Activated CD4-positive, alpha-beta T cell treated with anti-CD3 and anti-CD28 coated beads, Interleukin-2, amount 50 U/mL, for 48 hours (primary cell): ENCODE measurements at regions not wholly inside any gene's neighbourhood (a gene's known extent, or its start where the extent isn't known, plus 50 kb on each side); places are given as distances from the start of the nearest gene placed in this dataset.
"Not testable (repeated sequence)": the region's sequence is repeated elsewhere in the genome, so short reads cannot be mapped to it uniquely, and the experiment has no call there.

ENCODE experiments used
- DNase-seq, 2 experiments: peaks; one replicate each; pipeline ENCODE4 v3.0.0-alpha.2; 2020

DNA sequence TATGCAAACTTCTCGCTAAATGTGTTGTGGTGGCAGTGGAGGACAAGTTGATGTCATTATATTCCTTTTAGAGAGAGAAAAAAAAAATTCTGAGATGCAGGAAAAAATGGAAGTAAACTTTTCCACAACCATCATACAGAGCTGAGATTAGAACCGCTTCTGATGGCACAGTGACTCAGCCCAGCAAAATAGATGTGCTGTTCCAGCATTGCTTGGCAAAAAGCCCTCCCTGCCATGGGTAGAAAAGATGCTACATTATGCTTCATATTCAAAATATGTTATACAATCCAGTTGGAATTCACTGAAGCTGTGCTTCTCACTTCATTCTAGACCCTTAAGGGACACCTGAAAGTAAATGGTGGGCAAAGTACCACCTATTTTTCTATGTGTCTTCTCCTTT is 1047.6 kb upstream of the FANCL start:
- DNase-seq: no peak

DNA sequence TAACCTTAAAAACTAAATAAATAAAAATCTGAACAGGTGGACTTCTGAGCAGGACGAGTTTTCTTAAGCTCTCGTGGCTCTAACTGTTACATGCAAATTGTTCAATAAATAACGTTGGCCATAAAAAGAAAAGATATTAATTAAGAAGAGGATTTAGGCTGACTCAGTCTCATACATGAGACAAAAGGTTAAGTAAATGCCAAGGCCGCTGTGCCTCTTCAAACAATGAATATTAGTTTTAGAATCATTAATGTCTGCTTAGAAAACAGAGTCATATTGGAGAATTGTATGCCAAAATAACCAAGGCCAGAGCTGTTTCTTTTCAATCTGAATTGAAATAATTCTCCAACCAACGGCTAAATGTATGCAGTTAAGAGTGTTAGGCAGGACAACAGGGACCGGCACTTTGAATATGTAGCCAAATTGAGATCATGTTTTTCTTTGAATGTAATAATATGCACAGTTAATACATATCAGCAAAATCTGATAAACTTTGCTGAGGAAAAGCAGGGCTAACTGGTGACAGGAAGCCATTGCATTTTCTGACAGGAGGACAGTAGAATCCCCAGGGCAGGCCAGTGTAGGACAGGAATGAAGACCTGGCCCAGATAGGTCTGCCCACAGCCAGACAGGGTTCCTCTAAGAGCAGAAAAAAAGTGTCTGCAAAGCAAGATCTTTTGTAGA is 1041.4 kb upstream of the FANCL start:
- no peak for DNase-seq

DNA sequence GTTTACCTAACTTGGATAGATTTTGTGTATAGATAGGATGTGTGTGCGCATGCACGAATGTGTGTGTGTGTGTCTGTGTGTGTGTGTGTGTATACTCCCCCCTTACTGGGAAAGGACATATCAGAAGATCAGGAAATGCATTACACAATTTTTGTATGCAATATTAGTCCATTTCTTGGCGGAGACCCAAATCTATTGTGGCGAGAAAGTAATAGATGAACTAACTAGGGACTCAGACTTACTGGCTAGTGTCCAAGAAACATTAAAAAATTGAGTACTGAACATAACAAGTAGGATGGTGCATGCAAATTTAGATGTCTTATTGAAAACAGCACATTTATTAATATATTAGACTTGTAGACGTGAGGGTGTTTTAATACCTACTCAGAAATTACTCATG is 1036.5 kb upstream of the FANCL start:
- DNase-seq: no peak

DNA sequence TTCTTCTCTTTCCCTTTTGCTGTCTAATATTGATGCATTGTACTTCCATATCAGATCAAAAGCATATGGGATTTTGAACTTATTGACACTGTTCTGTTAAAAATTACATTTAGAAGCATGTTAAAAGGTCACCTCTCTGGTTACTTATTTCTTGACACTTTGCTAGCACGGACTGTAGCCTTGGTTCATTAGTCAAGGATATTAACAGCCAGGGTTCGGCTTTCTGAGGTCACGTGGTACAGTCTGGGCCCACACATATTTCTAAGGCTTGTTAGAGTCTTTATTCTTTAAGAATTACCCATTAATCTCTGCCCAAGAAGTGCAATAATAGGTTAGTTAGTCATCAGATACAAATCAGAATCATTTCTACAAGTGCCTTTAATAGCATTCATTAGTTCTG is 1035.8 kb upstream of the FANCL start:
- no peak for DNase-seq

DNA sequence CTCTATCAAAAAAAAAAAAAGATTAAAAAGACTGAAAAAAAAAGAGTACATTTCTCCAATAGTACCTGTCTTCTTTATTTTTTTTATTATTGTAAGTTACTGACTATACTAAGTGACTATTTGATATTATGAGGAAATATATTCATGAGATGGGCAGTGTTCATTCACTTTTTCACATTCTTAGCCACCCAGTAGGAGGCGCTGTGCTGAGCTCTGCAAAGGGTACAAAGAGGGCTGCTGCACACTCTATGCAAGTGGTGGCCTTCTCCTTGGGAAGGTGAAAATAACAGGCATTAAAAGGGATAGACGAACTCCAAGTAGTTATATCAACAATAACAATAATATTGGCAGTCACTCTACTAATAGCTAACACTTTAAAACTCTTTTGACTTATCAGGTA is 1034.9 kb upstream of the FANCL start:
- peak in 1 of 2 experiments; percentile 3 for DNase-seq

DNA sequence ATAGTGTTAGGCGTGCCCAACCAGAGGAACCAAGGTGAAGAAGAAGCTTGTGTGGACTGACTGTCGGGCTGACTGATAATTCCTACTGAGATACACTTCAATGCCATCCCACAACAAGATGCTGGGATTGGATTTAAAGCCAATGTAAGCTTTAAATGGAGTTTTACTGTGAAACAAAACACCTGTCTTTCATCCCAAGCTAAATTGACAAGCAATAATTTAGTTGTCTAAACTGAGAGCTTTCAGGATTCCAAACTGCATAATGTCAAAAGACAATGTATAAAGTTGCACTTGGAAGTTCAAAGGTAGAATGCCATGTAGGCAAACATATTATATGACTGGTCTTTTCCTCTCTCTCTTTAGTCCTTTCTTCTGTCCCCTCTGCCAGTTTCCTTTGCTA is 1025.3 kb upstream of the FANCL start:
- DNase-seq: no peak

DNA sequence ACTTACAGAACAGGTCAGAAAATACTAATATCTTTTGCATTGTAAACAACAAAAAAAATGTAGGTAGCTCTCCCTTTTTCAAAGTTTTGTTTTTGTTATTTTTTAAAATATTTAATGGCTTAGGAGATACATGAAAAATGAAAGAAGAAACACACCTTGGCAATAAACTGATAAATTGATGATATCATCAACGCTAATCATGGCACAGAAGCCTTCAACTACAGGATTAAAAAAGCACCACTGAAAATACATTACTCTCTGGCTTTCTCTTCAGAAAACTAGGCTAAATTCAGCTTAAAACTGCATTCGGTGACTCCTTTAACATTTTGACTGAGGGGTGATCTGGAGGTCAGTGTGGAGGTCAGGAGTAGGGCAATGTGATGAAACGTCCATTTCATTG is 1018.8 kb upstream of the FANCL start:
- DNase-seq: no peak

DNA sequence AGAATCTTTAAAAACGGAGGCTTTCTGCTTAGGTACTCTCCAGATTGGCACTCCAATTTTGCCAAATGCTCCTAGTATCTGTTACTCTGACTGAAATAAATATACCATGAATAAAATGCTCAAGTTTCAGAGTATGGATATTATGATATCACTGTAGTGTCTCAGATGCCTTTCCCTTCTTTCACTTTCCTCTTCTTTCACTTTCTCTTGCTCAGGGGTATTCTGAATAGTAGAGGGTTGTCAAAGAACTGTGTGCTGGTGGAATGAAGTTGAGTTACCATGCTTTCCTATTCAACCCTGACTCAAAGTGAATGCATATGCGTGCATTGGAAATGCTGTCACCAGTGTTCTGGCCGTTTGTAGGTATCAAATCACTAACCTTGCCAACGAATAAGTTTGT is 1015.2 kb upstream of the FANCL start:
- DNase-seq: no peak

DNA sequence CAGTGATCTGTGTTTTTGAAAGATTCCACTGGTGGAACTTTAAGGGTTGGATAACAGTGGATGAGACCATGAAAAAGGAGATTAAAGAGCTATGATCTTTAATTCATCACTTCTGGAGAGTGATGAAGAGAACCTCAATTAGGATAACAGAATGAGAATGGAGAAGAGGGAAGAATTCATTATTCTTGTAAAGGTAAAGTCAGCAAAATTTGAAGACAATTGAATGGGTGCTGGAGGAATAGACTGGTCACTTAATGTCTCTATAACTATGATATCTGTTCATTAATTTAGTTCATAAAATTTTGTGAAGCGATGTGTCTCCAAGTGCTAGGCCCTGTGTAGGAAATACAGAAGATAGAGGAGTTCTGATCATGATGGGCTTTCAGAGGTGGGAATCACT is 1013.2 kb upstream of the FANCL start:
- no peak for DNase-seq

DNA sequence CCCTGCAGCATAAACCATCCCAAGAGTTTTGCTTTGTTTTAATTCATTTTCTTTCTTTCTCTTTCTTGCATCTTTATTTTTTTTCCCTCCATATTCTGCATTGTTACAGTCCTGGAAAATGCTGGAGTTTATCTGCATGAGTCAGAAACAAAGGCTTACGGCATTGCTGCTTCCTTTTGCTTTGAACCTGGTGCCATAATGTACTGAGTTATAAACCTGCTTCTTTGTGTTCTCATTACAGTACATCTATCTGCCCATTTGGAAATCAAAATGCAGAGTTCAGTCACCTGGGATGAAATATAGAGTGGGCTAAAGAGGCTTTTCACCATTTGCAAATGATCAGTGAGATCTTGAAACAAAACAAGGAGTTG is 1009.2 kb upstream of the FANCL start:
- no peak for DNase-seq

DNA sequence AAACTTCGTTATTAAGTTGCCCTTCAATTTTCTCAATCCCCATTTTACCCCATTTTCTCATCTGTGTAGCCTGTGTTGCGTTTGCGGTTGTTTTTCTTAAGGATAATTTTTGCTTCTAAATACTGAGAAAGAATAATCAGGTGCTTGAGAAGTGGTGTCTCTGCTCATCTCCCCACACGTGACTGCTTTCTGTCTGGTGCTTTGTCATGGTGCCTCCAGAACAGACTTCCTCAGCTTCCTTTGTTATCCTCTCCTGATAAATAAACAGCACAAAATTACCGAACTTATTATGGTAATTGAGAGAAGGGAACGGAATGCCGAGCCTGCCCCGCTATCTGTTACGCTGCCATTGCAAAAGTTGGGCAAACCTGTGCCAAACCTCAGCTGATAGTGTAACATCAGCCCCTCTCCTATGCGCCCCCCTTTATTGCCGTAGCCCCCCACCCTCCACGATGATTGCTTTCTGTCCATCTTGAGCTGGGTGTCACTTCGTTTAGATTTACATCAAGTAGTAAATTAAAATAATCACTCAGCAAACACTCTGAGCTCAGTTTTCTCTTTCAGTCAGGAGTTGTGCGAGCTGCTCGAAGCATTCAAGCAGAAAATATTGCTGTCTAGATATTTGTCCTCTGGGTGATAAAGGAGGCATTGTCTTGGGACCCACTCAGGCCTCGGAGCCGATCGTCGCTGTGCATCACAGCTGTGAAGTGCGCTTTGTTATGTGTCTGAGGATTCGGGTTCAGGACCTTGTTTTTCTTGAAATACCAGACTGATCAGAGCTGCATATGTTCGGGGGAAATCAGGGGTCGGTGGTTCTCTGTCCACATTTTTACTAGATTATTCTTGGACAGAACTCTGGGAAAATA is 1008.5 kb upstream of the FANCL start:
- DNase-seq: no peak

DNA sequence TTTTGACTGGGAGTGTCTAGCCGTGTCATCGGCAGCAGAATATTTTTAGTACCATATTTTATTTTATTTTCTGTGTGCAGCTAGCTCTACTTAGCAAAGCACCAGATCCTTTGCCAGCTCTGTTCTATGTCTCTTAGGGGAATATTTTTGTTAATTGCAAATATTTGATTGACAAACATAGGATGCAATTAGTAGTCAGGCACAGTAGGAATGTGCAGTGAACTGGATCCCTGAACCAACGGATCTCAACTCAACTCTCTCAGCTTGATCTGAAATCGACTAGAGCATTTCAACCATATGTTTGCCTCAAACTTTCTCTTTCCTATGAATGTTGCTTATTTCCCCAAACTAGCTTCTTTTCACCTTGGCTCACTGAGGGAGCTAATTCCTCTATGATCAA is 998.0 kb upstream of the FANCL start:
- no peak for DNase-seq

DNA sequence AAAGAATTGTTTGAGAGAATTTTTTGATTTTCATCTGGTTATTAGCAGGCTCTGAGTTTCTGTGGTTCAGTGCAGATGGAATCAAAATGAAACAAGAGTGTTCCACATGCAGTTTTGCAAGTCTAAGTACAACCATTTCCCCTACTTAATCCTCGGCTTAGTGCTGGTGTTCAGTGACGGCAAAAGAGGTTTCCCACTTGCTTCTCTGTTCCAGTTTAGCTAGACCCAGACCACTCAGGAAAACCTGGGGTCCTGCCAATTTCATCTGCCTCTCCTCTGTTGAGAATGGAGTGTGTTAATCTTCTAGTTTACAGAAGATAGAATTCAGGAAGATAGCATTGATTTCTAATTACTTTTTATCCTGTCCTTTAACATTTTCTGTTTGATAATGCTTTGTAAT is 996.2 kb upstream of the FANCL start:
- DNase-seq: no peak

DNA sequence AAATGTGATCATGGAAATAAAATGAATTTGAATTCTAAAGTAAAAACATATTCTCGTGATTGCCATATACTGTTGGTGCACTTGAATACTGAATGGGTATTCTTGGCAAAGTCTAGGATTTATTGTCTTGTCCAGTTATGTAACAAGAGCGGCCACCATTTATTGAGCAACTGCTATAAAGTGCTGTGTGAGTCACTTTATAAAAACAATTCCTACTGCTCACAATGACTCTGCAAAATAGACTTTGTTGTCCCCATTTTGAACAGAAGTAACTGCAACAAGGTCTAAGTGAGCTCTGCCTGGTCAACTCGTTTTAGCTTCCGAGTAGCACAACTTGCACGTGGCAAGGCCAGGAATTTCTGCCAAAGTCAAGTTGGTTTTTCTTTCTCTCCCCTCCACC is 995.6 kb upstream of the FANCL start:
- DNase-seq: no peak

DNA sequence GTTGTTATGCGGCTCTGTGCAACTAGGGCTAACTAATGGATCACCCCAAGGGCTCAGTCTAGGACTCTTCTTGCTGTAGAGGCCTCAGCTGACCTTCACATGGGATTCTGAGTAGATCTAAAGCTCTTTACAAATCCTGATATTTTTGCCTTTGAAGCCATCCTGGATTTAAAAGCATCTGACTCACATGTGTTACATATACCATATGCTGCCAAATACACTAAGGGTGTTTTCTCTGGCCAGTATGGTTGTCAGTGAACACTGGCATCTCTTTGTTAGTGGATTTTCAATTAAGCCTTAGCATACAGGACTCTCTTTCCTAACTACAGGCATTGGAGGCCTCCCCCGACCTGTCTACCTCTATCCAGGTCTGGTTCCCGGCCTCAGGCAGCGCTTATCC is 992.8 kb upstream of the FANCL start:
- DNase-seq: no peak

DNA sequence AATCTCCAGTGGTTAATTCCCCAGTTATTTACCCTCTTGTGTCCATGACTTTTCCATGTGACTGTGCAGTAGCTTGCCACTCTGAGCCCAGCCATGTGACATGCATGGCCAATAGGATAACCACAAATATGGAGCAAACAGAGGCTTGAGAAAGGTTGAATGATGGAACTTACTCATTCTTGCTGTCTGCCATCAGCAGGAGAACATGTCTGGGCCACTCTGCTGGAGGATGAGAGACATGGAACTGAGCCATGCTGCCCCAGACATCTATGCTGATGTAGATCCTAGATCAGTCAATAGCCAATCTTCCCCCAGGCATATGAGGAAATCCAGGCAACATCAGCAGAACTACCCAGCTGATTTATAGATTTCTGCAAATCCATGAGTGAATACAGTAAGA is 992.3 kb upstream of the FANCL start:
- DNase-seq: no peak

DNA sequence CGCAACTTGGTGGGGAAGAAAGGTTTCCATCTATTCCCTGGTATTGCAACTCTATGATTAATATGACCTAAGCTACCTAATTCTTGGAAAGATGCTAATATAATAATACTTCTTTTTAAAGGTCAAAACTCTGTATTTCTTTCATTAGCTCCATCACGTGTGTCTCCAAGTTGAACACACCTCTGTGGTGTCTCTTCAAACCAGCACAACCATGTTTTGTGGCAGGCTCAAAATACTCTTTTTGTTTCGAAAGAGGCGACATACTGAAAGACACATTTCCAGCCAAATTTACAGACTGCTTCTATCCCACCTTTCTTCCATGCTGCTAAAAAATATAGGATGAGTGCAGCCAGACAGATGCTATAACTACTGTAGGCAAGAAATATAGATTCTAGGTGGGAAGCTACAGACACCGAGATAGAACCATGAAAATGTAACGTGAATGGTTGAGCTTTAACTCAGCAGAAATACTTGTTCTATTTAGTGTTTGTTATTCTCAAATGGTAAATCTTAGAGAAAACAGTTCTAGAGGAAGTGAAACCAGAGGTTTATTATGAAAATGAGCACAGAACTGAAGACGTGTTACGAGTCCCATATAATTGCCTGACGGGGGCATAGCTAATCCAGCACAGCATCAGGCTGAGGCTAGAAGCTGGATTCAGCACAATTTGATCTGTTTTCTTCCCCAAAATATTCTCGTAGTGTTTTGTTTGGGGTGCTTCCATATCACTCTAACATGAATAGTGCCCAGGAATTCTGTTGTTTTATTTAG is 991.5 kb upstream of the FANCL start:
- DNase-seq: no peak

DNA sequence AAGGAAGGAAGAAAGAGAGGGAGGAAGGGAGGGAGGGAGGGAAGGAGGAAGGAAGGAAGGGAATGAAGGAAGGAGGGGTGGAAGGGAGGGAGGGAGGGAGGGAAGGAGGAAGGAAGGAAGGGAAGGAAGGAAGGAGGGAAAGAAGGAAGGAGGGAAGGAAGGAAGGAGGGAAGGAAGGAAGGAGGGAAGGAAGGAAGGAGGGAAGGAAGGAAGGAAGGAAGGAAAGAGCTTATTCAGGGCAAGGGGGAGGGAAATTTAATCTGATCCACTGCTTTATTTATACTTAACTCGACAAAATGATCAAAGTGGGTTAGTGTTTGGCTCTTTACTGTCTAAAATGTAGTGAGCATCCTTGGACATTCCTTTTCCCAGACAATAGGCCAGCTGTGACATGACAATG is 985.2 kb upstream of the FANCL start:
- DNase-seq: not testable (repeated sequence)

DNA sequence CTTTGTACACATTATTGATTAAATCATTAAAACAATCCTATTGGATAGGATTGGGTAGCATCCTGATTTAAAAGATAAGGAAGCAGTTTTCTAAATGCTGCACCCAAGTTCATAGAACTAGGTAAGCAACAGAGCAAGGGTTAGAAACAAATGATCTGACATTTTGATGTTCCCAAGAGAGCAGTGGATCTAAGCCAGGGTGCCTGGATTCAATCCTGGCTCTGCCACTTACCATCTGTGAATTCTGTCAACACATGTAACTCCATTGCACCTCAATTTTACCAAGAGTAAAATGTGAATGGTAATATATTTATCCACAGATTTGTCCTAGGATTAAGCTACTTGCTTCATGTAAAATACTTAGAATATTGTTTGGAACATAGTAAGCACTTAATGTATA is 982.6 kb upstream of the FANCL start:
- no peak for DNase-seq

DNA sequence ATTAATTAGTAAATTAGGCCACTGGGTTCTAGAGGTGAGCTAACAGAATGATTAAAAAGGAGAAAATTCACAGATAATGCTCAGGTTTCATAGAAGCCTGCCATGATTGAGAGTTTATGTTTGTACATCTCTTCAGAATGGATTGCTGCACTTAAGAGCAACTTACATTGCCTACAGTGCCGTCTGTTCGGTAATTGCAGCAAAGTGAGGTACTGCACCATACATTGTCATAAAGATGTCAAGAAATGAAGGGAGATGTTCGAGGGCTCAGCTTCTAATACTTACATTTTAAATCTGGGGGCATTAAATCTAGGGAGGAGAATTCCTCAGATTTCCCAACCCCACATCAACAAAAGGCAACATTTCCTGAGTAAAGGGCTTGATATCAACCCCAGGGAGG is 976.2 kb upstream of the FANCL start:
- no peak for DNase-seq

DNA sequence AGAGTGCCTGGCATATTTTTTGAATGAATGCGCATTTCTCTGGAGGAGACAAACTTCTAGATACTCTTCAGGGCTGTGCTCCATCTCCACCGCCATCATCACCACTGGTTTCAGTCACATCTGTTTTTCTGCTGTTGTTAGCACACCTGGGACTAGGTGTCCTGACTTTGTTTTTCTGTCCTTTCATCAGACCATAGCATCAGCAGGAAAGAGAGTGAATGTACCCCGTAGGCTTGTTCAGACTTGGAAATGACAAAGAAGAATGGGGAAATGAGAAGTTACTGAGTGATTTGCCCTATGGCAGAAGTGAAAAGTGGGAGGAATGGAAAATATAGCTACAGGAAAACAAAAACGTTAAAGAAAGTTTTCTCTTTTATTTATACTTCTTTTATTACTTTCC is 965.2 kb upstream of the FANCL start:
- no peak for DNase-seq

DNA sequence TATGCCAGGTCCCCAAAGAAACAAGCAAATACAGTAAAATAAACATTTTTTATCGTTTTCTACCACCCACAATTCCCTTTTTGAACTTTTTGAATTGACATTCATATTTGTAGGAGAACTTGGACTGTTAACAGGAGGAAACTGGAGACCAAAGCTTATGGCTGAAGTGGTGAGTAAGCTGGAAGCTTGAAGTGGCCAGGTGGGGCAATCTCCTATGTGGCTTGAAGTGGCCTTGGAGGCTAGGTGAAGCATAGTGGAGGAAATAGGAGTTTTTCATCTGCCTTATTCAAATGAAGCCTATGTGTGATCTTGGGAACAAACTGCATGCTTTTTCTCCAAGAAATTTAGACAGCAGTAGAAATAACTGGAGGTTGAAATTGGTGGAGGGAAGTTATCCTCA is 962.9 kb upstream of the FANCL start:
- no peak for DNase-seq

DNA sequence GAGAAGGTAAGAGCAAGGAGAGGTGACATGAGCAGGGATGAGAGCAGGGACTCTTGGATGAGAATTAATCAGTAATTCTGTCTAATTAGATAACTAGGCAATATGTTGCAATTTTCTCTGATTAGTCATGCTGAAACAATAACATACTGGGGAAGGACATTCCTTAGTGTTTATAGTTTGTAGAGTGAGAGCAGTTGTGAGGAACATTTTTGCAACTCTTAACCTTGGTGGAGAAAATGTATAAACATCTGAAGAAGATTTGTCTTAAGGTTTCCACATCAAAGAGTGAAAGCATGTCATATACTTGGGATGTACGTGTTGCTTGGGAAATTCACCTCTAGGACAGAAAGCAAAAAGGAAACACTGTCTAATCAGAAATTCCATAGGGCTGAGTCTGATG is 955.4 kb upstream of the FANCL start:
- no peak for DNase-seq

DNA sequence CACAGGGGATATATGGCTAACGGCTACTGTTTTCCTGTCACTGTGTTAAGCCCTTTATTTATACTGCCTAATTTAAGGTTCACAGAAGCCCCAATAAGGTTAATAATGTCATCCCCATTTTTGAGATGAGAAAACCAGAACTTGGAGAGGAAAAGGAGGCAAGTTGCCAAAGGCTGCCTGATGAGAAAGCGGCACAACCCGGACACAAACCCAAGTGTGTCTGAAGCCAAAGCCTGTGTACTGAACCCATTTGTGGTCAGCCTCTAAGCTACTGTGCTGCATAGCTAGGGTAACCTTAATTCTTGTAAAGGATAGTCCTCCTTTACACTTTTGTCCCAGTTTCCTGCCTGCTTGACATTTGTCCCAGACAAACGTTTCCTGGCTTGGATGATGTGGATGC is 954.7 kb upstream of the FANCL start:
- DNase-seq: no peak
